ENCODE measurements at regions not wholly inside any gene's neighbourhood (a gene's known extent, or its start where the extent isn't known, plus 50 kb on each side); places are given as distances from the start of the nearest gene placed in this dataset.

DNA sequence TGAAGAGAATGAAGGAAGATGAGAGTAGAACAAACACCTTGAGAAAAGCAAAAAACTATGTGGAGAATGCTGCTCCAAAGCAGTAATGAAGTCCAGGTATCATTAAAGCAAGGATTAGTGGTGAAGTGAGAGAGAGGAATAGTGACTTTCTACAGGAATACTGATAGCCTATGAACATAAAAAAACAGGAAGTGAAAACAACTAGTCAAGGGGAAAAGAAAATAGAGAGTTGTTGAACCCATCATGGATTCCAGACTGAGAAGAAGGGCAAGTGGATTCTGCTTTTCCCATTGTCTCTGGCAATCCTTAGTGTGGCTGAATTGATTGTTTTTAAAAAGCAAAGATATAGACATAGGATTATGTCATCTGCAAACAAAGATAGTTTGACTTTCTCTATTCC, 119.9 kb upstream of the LHX8 start:
- ChIA-PET POLR2A (no interaction called here), CTCF (no interaction called here)
- no peak for DNase-seq
- Histone ChIP-seq H3K27me3 (replicated peaks in 2 of 5; ENCODE audit: control insufficient read depth in 4 of 5, insufficient read depth in 5 of 5, low read length in 4 of 5) (no peaks in the 10 kb centered on the region), H3K36me3 (ENCODE audit: control insufficient read depth in 4 of 4, insufficient read depth in 4 of 4, low read length in 3 of 4) (no peaks in the 10 kb centered on the region), H3K27ac (ENCODE audit: insufficient read depth in 1 of 2, low read depth in 1 of 2, low read length in 2 of 2, poor library complexity in 1 of 2, severe bottlenecking in 2 of 2) (no peak overlapping the region), H3K9me3 (ENCODE audit: control extremely low read depth in 1 of 5, control insufficient read depth in 4 of 5, insufficient read depth in 2 of 5, low read depth in 1 of 5, low read length in 4 of 5) (peaks cover 0 to 2% (median 0%) of the 10 kb centered on the region in 5 experiments), H3K4me1 (ENCODE audit: control extremely low read depth in 1 of 4, control insufficient read depth in 4 of 4, insufficient read depth in 4 of 4, low read length in 3 of 4) (no peaks in the 10 kb centered on the region), H3K4me3 (ENCODE audit: control insufficient read depth in 1 of 7, extremely low read depth in 1 of 7, insufficient read depth in 4 of 7, low read depth in 2 of 7, low read length in 6 of 7) (no peak overlapping the region)

DNA sequence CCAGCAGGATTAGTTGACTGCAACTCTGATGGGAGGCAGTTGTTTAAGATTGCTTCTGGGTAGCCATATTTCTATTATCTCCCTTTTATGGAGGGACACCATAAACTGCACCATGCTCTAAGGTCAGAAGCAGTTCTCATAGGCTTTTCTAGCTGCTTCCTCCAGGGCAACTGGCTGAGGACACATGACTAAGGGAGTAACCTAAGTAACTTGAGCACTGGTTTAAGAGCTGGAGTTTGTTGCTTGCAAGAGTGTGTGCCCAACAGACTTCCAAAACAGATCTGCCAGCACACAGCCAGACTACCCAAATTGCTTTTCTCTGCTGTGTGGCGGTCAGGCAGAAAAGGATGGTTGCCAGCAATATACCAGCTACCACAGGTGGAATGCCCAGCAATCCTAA, 111.2 kb upstream of the LHX8 start:
- Histone ChIP-seq H3K4me3 (ENCODE audit: control insufficient read depth in 1 of 7, extremely low read depth in 1 of 7, insufficient read depth in 4 of 7, low read depth in 2 of 7, low read length in 6 of 7) (no peak overlapping the region), H3K4me1 (ENCODE audit: control extremely low read depth in 1 of 4, control insufficient read depth in 4 of 4, insufficient read depth in 4 of 4, low read length in 3 of 4) (no peaks in the 10 kb centered on the region), H3K27ac (ENCODE audit: insufficient read depth in 1 of 2, low read depth in 1 of 2, low read length in 2 of 2, poor library complexity in 1 of 2, severe bottlenecking in 2 of 2) (no peak overlapping the region), H3K36me3 (ENCODE audit: control insufficient read depth in 4 of 4, insufficient read depth in 4 of 4, low read length in 3 of 4) (no peaks in the 10 kb centered on the region), H3K9me3 (ENCODE audit: control extremely low read depth in 1 of 5, control insufficient read depth in 4 of 5, insufficient read depth in 2 of 5, low read depth in 1 of 5, low read length in 4 of 5) (peaks cover 0 to 3% (median 0%) of the 10 kb centered on the region in 5 experiments), H3K27me3 (replicated peaks in 2 of 5; ENCODE audit: control insufficient read depth in 4 of 5, insufficient read depth in 5 of 5, low read length in 4 of 5) (no peaks in the 10 kb centered on the region)
- DNase-seq, result no peak
- WGBS (ENCODE audit: insufficient coverage), result 100% methylated on average over 1 of the region's 1 CpG
- ChIA-PET CTCF (interaction anchor here (1.6 kb wide), 1 partner anchor 8 kb away, joined by 4 read pairs; no protein-coding TSS in a partner anchor), POLR2A (no interaction called here)

DNA sequence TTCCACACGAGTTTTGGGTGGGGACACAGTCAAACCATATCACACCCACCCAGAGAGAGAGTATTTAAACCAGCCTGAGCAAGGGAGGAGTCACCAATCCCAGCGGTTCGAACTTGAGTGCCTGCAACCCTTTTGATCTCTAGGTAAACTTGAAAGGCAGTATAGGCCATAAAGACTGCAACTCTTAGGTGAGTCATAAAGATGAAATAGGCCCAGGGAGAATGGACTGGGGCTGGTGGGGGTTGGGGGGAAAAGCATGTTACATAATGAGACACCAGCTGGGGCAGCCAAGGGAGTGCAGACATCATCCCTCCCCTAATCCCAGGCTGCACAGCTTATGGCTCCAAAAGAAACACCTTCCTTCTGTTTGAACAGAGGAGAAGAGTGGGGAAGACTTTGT, 99.8 kb upstream of the LHX8 start:
- Histone ChIP-seq H3K27me3 (replicated peaks in 2 of 5; ENCODE audit: control insufficient read depth in 4 of 5, insufficient read depth in 5 of 5, low read length in 4 of 5) (no peaks in the 10 kb centered on the region), H3K4me3 (ENCODE audit: control insufficient read depth in 1 of 7, extremely low read depth in 1 of 7, insufficient read depth in 4 of 7, low read depth in 2 of 7, low read length in 6 of 7) (no peak overlapping the region), H3K36me3 (ENCODE audit: control insufficient read depth in 4 of 4, insufficient read depth in 4 of 4, low read length in 3 of 4) (no peaks in the 10 kb centered on the region), H3K27ac (ENCODE audit: insufficient read depth in 1 of 2, low read depth in 1 of 2, low read length in 2 of 2, poor library complexity in 1 of 2, severe bottlenecking in 2 of 2) (no peak overlapping the region), H3K9me3 (ENCODE audit: control extremely low read depth in 1 of 5, control insufficient read depth in 4 of 5, insufficient read depth in 2 of 5, low read depth in 1 of 5, low read length in 4 of 5) (peaks cover 0 to 6% (median 0%) of the 10 kb centered on the region in 5 experiments), H3K4me1 (ENCODE audit: control extremely low read depth in 1 of 4, control insufficient read depth in 4 of 4, insufficient read depth in 4 of 4, low read length in 3 of 4) (no peaks in the 10 kb centered on the region)
- WGBS (ENCODE audit: insufficient coverage), result 47% methylated on average over 2 of the region's 3 CpGs
- DNase-seq, result no peak
- ChIA-PET POLR2A (no interaction called here), CTCF (no interaction called here)

DNA sequence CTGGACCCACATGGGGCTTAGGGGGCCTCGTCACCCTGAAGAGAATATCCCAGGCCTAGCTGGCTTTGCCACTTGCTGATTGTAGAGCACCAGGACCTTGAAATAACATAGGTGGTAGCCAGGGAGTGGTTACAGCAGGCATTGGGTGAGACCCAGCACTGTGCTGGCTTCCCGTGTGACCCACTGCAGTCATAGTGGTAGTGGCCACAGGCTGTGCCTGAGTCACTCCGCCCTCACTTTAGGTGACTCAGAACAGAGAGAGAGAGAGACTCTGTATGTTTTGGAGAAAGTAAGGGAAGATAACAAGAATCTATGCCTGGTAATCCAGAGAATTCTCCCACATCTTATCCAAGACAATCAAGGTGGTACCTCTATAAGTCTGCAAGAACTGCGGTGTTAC, 98.7 kb upstream of the LHX8 start:
- POLR2A ChIA-PET, result no interaction called here
- WGBS (ENCODE audit: insufficient coverage), result 90% methylated on average over 3 of the region's 4 CpGs
- DNase-seq, result no peak
- H3K27ac ChIP-seq (ENCODE audit: insufficient read depth in 1 of 2, low read depth in 1 of 2, low read length in 2 of 2, poor library complexity in 1 of 2, severe bottlenecking in 2 of 2), result no peak overlapping the region
- no peak overlapping the region for H3K4me3 ChIP-seq (ENCODE audit: control insufficient read depth in 1 of 7, extremely low read depth in 1 of 7, insufficient read depth in 4 of 7, low read depth in 2 of 7, low read length in 6 of 7)
- H3K27me3 ChIP-seq (replicated peaks in 2 of 5; ENCODE audit: control insufficient read depth in 4 of 5, insufficient read depth in 5 of 5, low read length in 4 of 5), result no peaks in the 10 kb centered on the region
- peaks cover 0 to 9% (median 0%) of the 10 kb centered on the region in 5 experiments for H3K9me3 ChIP-seq (ENCODE audit: control extremely low read depth in 1 of 5, control insufficient read depth in 4 of 5, insufficient read depth in 2 of 5, low read depth in 1 of 5, low read length in 4 of 5)
- CTCF ChIA-PET, result no interaction called here
- H3K4me1 ChIP-seq (ENCODE audit: control extremely low read depth in 1 of 4, control insufficient read depth in 4 of 4, insufficient read depth in 4 of 4, low read length in 3 of 4), result no peaks in the 10 kb centered on the region
- H3K36me3 ChIP-seq (ENCODE audit: control insufficient read depth in 4 of 4, insufficient read depth in 4 of 4, low read length in 3 of 4), result no peaks in the 10 kb centered on the region

DNA sequence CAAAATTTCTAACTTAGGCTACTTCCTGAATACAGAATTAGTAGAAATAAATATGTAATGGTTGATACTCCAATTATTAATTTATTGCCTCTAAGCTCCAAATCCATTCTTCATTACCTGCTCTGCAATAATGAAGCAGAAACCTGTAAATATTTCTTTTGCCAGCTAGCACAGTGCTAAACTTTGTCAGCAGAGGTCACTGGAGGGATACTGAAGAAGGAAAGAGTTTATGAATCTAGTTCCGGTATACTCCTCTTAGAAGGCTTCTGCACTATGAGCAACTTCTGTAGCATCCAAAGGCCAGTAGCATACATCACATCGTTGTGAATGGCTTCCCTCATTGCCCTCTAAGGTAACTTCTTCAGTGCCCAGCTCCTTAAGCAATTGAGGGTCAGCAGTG, 81.0 kb upstream of the LHX8 start:
- Histone ChIP-seq H3K4me1 (ENCODE audit: control extremely low read depth in 1 of 4, control insufficient read depth in 4 of 4, insufficient read depth in 4 of 4, low read length in 3 of 4) (no peaks in the 10 kb centered on the region), H3K36me3 (ENCODE audit: control insufficient read depth in 4 of 4, insufficient read depth in 4 of 4, low read length in 3 of 4) (no peaks in the 10 kb centered on the region), H3K4me3 (ENCODE audit: control insufficient read depth in 1 of 7, extremely low read depth in 1 of 7, insufficient read depth in 4 of 7, low read depth in 2 of 7, low read length in 6 of 7) (no peak overlapping the region), H3K9me3 (ENCODE audit: control extremely low read depth in 1 of 5, control insufficient read depth in 4 of 5, insufficient read depth in 2 of 5, low read depth in 1 of 5, low read length in 4 of 5) (peaks cover 0 to 2% (median 0%) of the 10 kb centered on the region in 5 experiments), H3K27ac (ENCODE audit: insufficient read depth in 1 of 2, low read depth in 1 of 2, low read length in 2 of 2, poor library complexity in 1 of 2, severe bottlenecking in 2 of 2) (no peak overlapping the region), H3K27me3 (replicated peaks in 2 of 5; ENCODE audit: control insufficient read depth in 4 of 5, insufficient read depth in 5 of 5, low read length in 4 of 5) (no peaks in the 10 kb centered on the region)
- 91% methylated on average over 2 of the region's 2 CpGs for WGBS (ENCODE audit: insufficient coverage)
- DNase-seq, result no peak
- CTCF ChIA-PET, result no interaction called here
- POLR2A ChIA-PET, result no interaction called here

DNA sequence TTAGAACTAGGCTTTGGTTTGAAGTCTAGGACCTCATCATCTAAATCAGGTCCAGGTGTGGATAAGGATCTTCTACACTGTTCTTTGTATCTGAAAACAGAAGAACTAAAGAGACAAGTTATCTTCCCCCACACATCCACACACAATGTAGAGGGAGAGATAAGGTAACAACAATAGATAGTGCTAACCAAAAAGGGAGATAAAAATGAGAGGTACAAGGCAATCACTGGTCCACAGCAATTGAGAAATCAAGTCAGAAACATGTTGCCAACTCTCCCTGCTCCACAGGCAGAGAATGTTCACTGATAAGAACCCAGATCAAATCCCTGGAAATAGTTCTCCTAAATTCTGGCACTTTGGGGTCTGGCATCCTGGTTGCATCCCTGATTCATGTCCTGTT, 75.8 kb upstream of the LHX8 start:
- Histone ChIP-seq H3K36me3 (ENCODE audit: control insufficient read depth in 4 of 4, insufficient read depth in 4 of 4, low read length in 3 of 4) (no peaks in the 10 kb centered on the region), H3K4me1 (ENCODE audit: control extremely low read depth in 1 of 4, control insufficient read depth in 4 of 4, insufficient read depth in 4 of 4, low read length in 3 of 4) (no peaks in the 10 kb centered on the region), H3K9me3 (ENCODE audit: control extremely low read depth in 1 of 5, control insufficient read depth in 4 of 5, insufficient read depth in 2 of 5, low read depth in 1 of 5, low read length in 4 of 5) (peaks cover 0 to 1% (median 0%) of the 10 kb centered on the region in 5 experiments), H3K27ac (ENCODE audit: insufficient read depth in 1 of 2, low read depth in 1 of 2, low read length in 2 of 2, poor library complexity in 1 of 2, severe bottlenecking in 2 of 2) (no peak overlapping the region), H3K4me3 (ENCODE audit: control insufficient read depth in 1 of 7, extremely low read depth in 1 of 7, insufficient read depth in 4 of 7, low read depth in 2 of 7, low read length in 6 of 7) (no peak overlapping the region), H3K27me3 (replicated peaks in 2 of 5; ENCODE audit: control insufficient read depth in 4 of 5, insufficient read depth in 5 of 5, low read length in 4 of 5) (no peaks in the 10 kb centered on the region)
- POLR2A ChIA-PET, result no interaction called here
- CTCF ChIA-PET, result no interaction called here
- DNase-seq, result no peak

DNA sequence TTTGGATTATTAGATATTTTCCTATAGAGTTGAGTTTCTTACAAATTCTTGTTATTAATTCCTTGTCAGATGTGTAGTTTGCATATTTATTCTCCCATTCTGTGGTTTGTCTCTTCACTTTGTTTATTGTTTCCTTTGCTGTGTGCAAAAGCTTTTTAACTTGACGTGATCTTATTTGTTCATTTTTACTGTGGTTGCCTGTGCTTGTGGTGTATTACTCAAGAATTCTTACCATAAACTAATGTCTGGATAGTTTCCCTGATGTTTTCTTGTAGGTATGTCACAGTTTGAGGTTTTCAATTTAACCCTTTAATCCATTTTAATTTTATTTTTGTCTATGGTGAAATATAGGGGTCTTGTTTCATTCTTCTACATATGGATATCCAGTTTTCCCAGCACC, 72.1 kb upstream of the LHX8 start:
- no peak for DNase-seq
- Histone ChIP-seq H3K4me1 (ENCODE audit: control extremely low read depth in 1 of 4, control insufficient read depth in 4 of 4, insufficient read depth in 4 of 4, low read length in 3 of 4) (no peaks in the 10 kb centered on the region), H3K27me3 (replicated peaks in 2 of 5; ENCODE audit: control insufficient read depth in 4 of 5, insufficient read depth in 5 of 5, low read length in 4 of 5) (no peaks in the 10 kb centered on the region), H3K27ac (ENCODE audit: insufficient read depth in 1 of 2, low read depth in 1 of 2, low read length in 2 of 2, poor library complexity in 1 of 2, severe bottlenecking in 2 of 2) (no peak overlapping the region), H3K9me3 (ENCODE audit: control extremely low read depth in 1 of 5, control insufficient read depth in 4 of 5, insufficient read depth in 2 of 5, low read depth in 1 of 5, low read length in 4 of 5) (peaks cover 0 to 1% (median 0%) of the 10 kb centered on the region in 5 experiments), H3K4me3 (ENCODE audit: control insufficient read depth in 1 of 7, extremely low read depth in 1 of 7, insufficient read depth in 4 of 7, low read depth in 2 of 7, low read length in 6 of 7) (no peak overlapping the region), H3K36me3 (ENCODE audit: control insufficient read depth in 4 of 4, insufficient read depth in 4 of 4, low read length in 3 of 4) (no peaks in the 10 kb centered on the region)
- WGBS (ENCODE audit: insufficient coverage), result no CpG with 5 or more reads among the region's 1 CpG
- POLR2A ChIA-PET, result no interaction called here
- CTCF ChIA-PET, result no interaction called here

DNA sequence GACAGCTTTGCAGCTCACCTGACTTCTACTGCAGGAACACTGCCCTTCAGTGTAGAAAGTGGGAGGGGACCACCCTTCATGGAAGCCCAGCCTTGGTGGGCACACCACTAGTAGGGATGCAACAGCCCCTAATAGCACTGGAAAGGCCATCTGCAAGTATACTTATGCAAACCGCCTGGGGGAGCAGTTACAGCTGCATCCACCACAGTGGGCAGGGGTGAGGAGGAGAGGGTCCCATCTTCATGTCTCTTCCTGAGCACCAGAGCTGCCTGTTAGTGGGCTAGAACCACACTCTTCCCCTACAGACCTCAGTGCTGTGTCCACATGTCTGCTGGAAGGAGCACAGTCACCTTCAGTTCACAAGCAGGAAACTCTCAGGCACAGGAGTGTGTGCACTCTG, 66.2 kb upstream of the LHX8 start:
- H3K9me3 ChIP-seq (ENCODE audit: control extremely low read depth in 1 of 5, control insufficient read depth in 4 of 5, insufficient read depth in 2 of 5, low read depth in 1 of 5, low read length in 4 of 5), result peaks cover 0 to 1% (median 0%) of the 10 kb centered on the region in 5 experiments
- no peak overlapping the region for H3K4me3 ChIP-seq (ENCODE audit: control insufficient read depth in 1 of 7, extremely low read depth in 1 of 7, insufficient read depth in 4 of 7, low read depth in 2 of 7, low read length in 6 of 7)
- H3K36me3 ChIP-seq (ENCODE audit: control insufficient read depth in 4 of 4, insufficient read depth in 4 of 4, low read length in 3 of 4), result no peaks in the 10 kb centered on the region
- no peaks in the 10 kb centered on the region for H3K27me3 ChIP-seq (replicated peaks in 2 of 5; ENCODE audit: control insufficient read depth in 4 of 5, insufficient read depth in 5 of 5, low read length in 4 of 5)
- ChIA-PET POLR2A (no interaction called here), CTCF (no interaction called here)
- 67% methylated on average over 1 of the region's 1 CpG for WGBS (ENCODE audit: insufficient coverage)
- H3K4me1 ChIP-seq (ENCODE audit: control extremely low read depth in 1 of 4, control insufficient read depth in 4 of 4, insufficient read depth in 4 of 4, low read length in 3 of 4), result no peaks in the 10 kb centered on the region
- H3K27ac ChIP-seq (ENCODE audit: insufficient read depth in 1 of 2, low read depth in 1 of 2, low read length in 2 of 2, poor library complexity in 1 of 2, severe bottlenecking in 2 of 2), result no peak overlapping the region
- DNase-seq, result no peak
